ENCODE measurements at regions not wholly inside any gene's neighbourhood (a gene's known extent, or its start where the extent isn't known, plus 50 kb on each side); places are given as distances from the start of the nearest gene placed in this dataset.
A peak's percentile ranks its signal among the peaks of the same experiment; 100 is the strongest.

- WGBS, 2 donors: 55 to 58% methylated on average over 2 of the region's 2 CpGs
- Histone ChIP-seq H3K36me3 (ENCODE audit: control insufficient read depth in 1 of 2, insufficient read depth in 2 of 2, low read length in 1 of 2) (no peaks in the 10 kb centered on the region), H3K27ac (ENCODE audit: low read depth in 1 of 2, low read length in 2 of 2) (no peak overlapping the region), H3K9me3 (ENCODE audit: control insufficient read depth, low read length) (no peaks in the 10 kb centered on the region), H3K4me1 (ENCODE audit: control insufficient read depth in 1 of 2, insufficient read depth in 2 of 2, low read length in 2 of 2) (no peaks in the 10 kb centered on the region), H3K4me3 (ENCODE audit: low read length in 2 of 2) (no peak overlapping the region), H3K27me3 (ENCODE audit: control insufficient read depth in 1 of 2, insufficient read depth in 2 of 2, low read length in 1 of 2) (no peaks in the 10 kb centered on the region)
- DNase-seq (no peak), ATAC-seq (ENCODE audit: low FRiP score) (no peak)
- intact Hi-C loops (cut with DNase I): loop anchor here in 1 of 2 donors (5.0 kb wide), 1 partner anchor 60 kb away; no protein-coding TSS in a partner anchor
Measured at GRCh38 chr5:167786871-167787578, 504.4 kb upstream of the WWC1 start.

- Histone ChIP-seq H3K4me3 (ENCODE audit: low read length in 2 of 2) (peak overlapping the region; percentile 45 to 93), H3K27ac (ENCODE audit: low read depth in 1 of 2, low read length in 2 of 2) (peak overlapping the region; percentile 83 to 88), H3K9me3 (ENCODE audit: control insufficient read depth, low read length) (no peaks in the 10 kb centered on the region), H3K4me1 (ENCODE audit: control insufficient read depth in 1 of 2, insufficient read depth in 2 of 2, low read length in 2 of 2) (no peaks in the 10 kb centered on the region), H3K36me3 (ENCODE audit: control insufficient read depth in 1 of 2, insufficient read depth in 2 of 2, low read length in 1 of 2) (no peaks in the 10 kb centered on the region), H3K27me3 (ENCODE audit: control insufficient read depth in 1 of 2, insufficient read depth in 2 of 2, low read length in 1 of 2) (no peaks in the 10 kb centered on the region)
- WGBS, 2 donors: 3 to 9% methylated on average over 7 of the region's 7 CpGs
- intact Hi-C loops (cut with DNase I): no loop called here
- no peak for DNase-seq
- ATAC-seq (ENCODE audit: low FRiP score): no peak
Measured at GRCh38 chr5:167790045-167790444, 501.4 kb upstream of the WWC1 start.

GRCh38 chr5:167790462-167791260 is 500.8 kb upstream of the WWC1 start:
- 3 to 13% methylated on average over 8 of the region's 8 CpGs for WGBS, 2 donors
- peak overlapping the region; percentile 83 to 88 for H3K27ac ChIP-seq (ENCODE audit: low read depth in 1 of 2, low read length in 2 of 2)

GRCh38 chr5:167792514-167792913 is 498.9 kb upstream of the WWC1 start:
- H3K4me3 ChIP-seq (ENCODE audit: low read length in 2 of 2): no peak overlapping the region
- no peak overlapping the region for H3K27ac ChIP-seq (ENCODE audit: low read depth in 1 of 2, low read length in 2 of 2)
- no peaks in the 10 kb centered on the region for H3K9me3 ChIP-seq (ENCODE audit: control insufficient read depth, low read length)
- H3K36me3 ChIP-seq (ENCODE audit: control insufficient read depth in 1 of 2, insufficient read depth in 2 of 2, low read length in 1 of 2): no peaks in the 10 kb centered on the region
- H3K4me1 ChIP-seq (ENCODE audit: control insufficient read depth in 1 of 2, insufficient read depth in 2 of 2, low read length in 2 of 2): no peaks in the 10 kb centered on the region
- DNase-seq (no peak), ATAC-seq (ENCODE audit: low FRiP score) (no peak)
- 88 to 90% methylated on average over 7 of the region's 7 CpGs for WGBS, 2 donors
- H3K27me3 ChIP-seq (ENCODE audit: control insufficient read depth in 1 of 2, insufficient read depth in 2 of 2, low read length in 1 of 2): no peaks in the 10 kb centered on the region
- intact Hi-C loops (cut with DNase I): no loop called here

More at GRCh38 chr5:167790462-167791260, 500.8 kb upstream of the WWC1 start:
- Histone ChIP-seq H3K9me3 (ENCODE audit: control insufficient read depth, low read length) (no peaks in the 10 kb centered on the region), H3K4me1 (ENCODE audit: control insufficient read depth in 1 of 2, insufficient read depth in 2 of 2, low read length in 2 of 2) (no peaks in the 10 kb centered on the region), H3K4me3 (ENCODE audit: low read length in 2 of 2) (peak overlapping the region; percentile 45 to 93), H3K36me3 (ENCODE audit: control insufficient read depth in 1 of 2, insufficient read depth in 2 of 2, low read length in 1 of 2) (no peaks in the 10 kb centered on the region), H3K27me3 (ENCODE audit: control insufficient read depth in 1 of 2, insufficient read depth in 2 of 2, low read length in 1 of 2) (no peaks in the 10 kb centered on the region)
- ATAC-seq (ENCODE audit: low FRiP score) (no peak), DNase-seq (no peak)
- intact Hi-C loops (cut with DNase I): no loop called here

- H3K27me3 ChIP-seq (ENCODE audit: control insufficient read depth in 1 of 2, insufficient read depth in 2 of 2, low read length in 1 of 2): no peaks in the 10 kb centered on the region
- no peak for ATAC-seq (ENCODE audit: low FRiP score)
- 91 to 97% methylated on average over 1 of the region's 1 CpG for WGBS, 2 donors
- no peak overlapping the region for H3K27ac ChIP-seq (ENCODE audit: low read depth in 1 of 2, low read length in 2 of 2)
- H3K4me3 ChIP-seq (ENCODE audit: low read length in 2 of 2): no peak overlapping the region
- DNase-seq: no peak
- no peaks in the 10 kb centered on the region for H3K4me1 ChIP-seq (ENCODE audit: control insufficient read depth in 1 of 2, insufficient read depth in 2 of 2, low read length in 2 of 2)
- no peaks in the 10 kb centered on the region for H3K36me3 ChIP-seq (ENCODE audit: control insufficient read depth in 1 of 2, insufficient read depth in 2 of 2, low read length in 1 of 2)
- no peaks in the 10 kb centered on the region for H3K9me3 ChIP-seq (ENCODE audit: control insufficient read depth, low read length)
- intact Hi-C loops (cut with DNase I): no loop called here
Measured at GRCh38 chr5:167793700-167794099, 497.7 kb upstream of the WWC1 start.

GRCh38 chr5:167794121-167794520 is 497.3 kb upstream of the WWC1 start:
- DNase-seq (no peak), ATAC-seq (ENCODE audit: low FRiP score) (no peak)
- 73 to 74% methylated on average over 4 of the region's 4 CpGs for WGBS, 2 donors
- H3K27ac ChIP-seq (ENCODE audit: low read depth in 1 of 2, low read length in 2 of 2): no peak overlapping the region
- no peaks in the 10 kb centered on the region for H3K27me3 ChIP-seq (ENCODE audit: control insufficient read depth in 1 of 2, insufficient read depth in 2 of 2, low read length in 1 of 2)
- no peaks in the 10 kb centered on the region for H3K9me3 ChIP-seq (ENCODE audit: control insufficient read depth, low read length)
- H3K4me3 ChIP-seq (ENCODE audit: low read length in 2 of 2): no peak overlapping the region
- H3K36me3 ChIP-seq (ENCODE audit: control insufficient read depth in 1 of 2, insufficient read depth in 2 of 2, low read length in 1 of 2): no peaks in the 10 kb centered on the region
- intact Hi-C loops (cut with DNase I): no loop called here
- H3K4me1 ChIP-seq (ENCODE audit: control insufficient read depth in 1 of 2, insufficient read depth in 2 of 2, low read length in 2 of 2): no peaks in the 10 kb centered on the region

- WGBS, 2 donors: 89 to 90% methylated on average over 5 of the region's 5 CpGs
- H3K4me1 ChIP-seq (ENCODE audit: control insufficient read depth in 1 of 2, insufficient read depth in 2 of 2, low read length in 2 of 2): no peaks in the 10 kb centered on the region
Measured at GRCh38 chr5:167796672-167797071, 494.8 kb upstream of the WWC1 start.

GRCh38 chr5:167797933-167798332 is 493.5 kb upstream of the WWC1 start:
- WGBS, 2 donors: 90 to 91% methylated on average over 3 of the region's 3 CpGs
- ATAC-seq (ENCODE audit: low FRiP score): no peak
- Histone ChIP-seq H3K27me3 (ENCODE audit: control insufficient read depth in 1 of 2, insufficient read depth in 2 of 2, low read length in 1 of 2) (no peaks in the 10 kb centered on the region), H3K36me3 (ENCODE audit: control insufficient read depth in 1 of 2, insufficient read depth in 2 of 2, low read length in 1 of 2) (no peaks in the 10 kb centered on the region), H3K9me3 (ENCODE audit: control insufficient read depth, low read length) (no peaks in the 10 kb centered on the region), H3K4me1 (ENCODE audit: control insufficient read depth in 1 of 2, insufficient read depth in 2 of 2, low read length in 2 of 2) (no peaks in the 10 kb centered on the region), H3K27ac (ENCODE audit: low read depth in 1 of 2, low read length in 2 of 2) (no peak overlapping the region), H3K4me3 (ENCODE audit: low read length in 2 of 2) (no peak overlapping the region)
- intact Hi-C loops (cut with DNase I): no loop called here
- no peak for DNase-seq

More at GRCh38 chr5:167796672-167797071, 494.8 kb upstream of the WWC1 start:
- Histone ChIP-seq H3K4me3 (ENCODE audit: low read length in 2 of 2) (no peak overlapping the region), H3K27ac (ENCODE audit: low read depth in 1 of 2, low read length in 2 of 2) (no peak overlapping the region), H3K27me3 (ENCODE audit: control insufficient read depth in 1 of 2, insufficient read depth in 2 of 2, low read length in 1 of 2) (no peaks in the 10 kb centered on the region), H3K36me3 (ENCODE audit: control insufficient read depth in 1 of 2, insufficient read depth in 2 of 2, low read length in 1 of 2) (no peaks in the 10 kb centered on the region), H3K9me3 (ENCODE audit: control insufficient read depth, low read length) (no peaks in the 10 kb centered on the region)
- ATAC-seq (ENCODE audit: low FRiP score) (no peak), DNase-seq (no peak)
- intact Hi-C loops (cut with DNase I): no loop called here

GRCh38 chr5:167798448-167798847 is 493.0 kb upstream of the WWC1 start:
- no peak for DNase-seq
- intact Hi-C loops (cut with DNase I): no loop called here
- WGBS, 2 donors: 85 to 86% methylated on average over 7 of the region's 7 CpGs
- peak; percentile 33 for ATAC-seq (ENCODE audit: low FRiP score)
- no peaks in the 10 kb centered on the region for H3K36me3 ChIP-seq (ENCODE audit: control insufficient read depth in 1 of 2, insufficient read depth in 2 of 2, low read length in 1 of 2)
- H3K27ac ChIP-seq (ENCODE audit: low read depth in 1 of 2, low read length in 2 of 2): no peak overlapping the region
- no peak overlapping the region for H3K4me3 ChIP-seq (ENCODE audit: low read length in 2 of 2)
- no peaks in the 10 kb centered on the region for H3K4me1 ChIP-seq (ENCODE audit: control insufficient read depth in 1 of 2, insufficient read depth in 2 of 2, low read length in 2 of 2)
- no peaks in the 10 kb centered on the region for H3K9me3 ChIP-seq (ENCODE audit: control insufficient read depth, low read length)
- no peaks in the 10 kb centered on the region for H3K27me3 ChIP-seq (ENCODE audit: control insufficient read depth in 1 of 2, insufficient read depth in 2 of 2, low read length in 1 of 2)

Measured in aorta (tissue), 5 donors.